PFSK-1 (cell line): ENCODE measurements at regions not wholly inside any gene's neighbourhood (a gene's known extent, or its start where the extent isn't known, plus 50 kb on each side); places are given as distances from the start of the nearest gene placed in this dataset.

Experiments
- FOXP2 ChIP-seq: optimal IDR thresholded peaks from 2 replicates; pipeline ENCODE3; 2011; ENCODE audit warnings: borderline replicate concordance, control low read depth, inconsistent platforms; ENCODE audit not compliant: insufficient read depth; ENCODE audit errors: extremely low read length, extremely low read depth
- POLR2AphosphoS5 ChIP-seq: IDR thresholded peaks from 2 replicates; pipeline ENCODE4 v1.6.1; 2012; ENCODE audit warnings: low read depth, mild to moderate bottlenecking, control low read depth, low read length, moderate library complexity
- SIN3A ChIP-seq: IDR thresholded peaks from 2 replicates; pipeline ENCODE4 v1.6.1; 2012; ENCODE audit warnings: mild to moderate bottlenecking, low read length, moderate library complexity, borderline replicate concordance; ENCODE audit not compliant: insufficient read depth

GRCh38 chr1:218748071-218748470 is 402.9 kb downstream of the TGFB2 start:
- TF ChIP-seq POLR2AphosphoS5: no peak
- TF ChIP-seq FOXP2: no peak
- TF ChIP-seq SIN3A: no peak
